Right lobe of liver (tissue), 4 donors: ENCODE measurements at regions not wholly inside any gene's neighbourhood (a gene's known extent, or its start where the extent isn't known, plus 50 kb on each side); places are given as distances from the start of the nearest gene placed in this dataset.

ENCODE experiments used
- CTCF ChIP-seq, 4 donors: fragments of 200-600 bp in 3 of 4; fragments of 450-650 bp in 1 of 4; IDR thresholded peaks; one replicate each; pipeline versions ENCODE4 v1.5.1 to v1.8.0; 2016 to 2022; ENCODE audit warnings: antibody characterized with exemption in 4 of 4, mild to moderate bottlenecking in 2 of 4
- POLR2A ChIP-seq: fragments of 450-650 bp; IDR thresholded peaks from one replicate; pipeline ENCODE4 v1.6.1; 2017; ENCODE audit warnings: antibody characterized with exemption, mild to moderate bottlenecking
- donor health status: DM: no; HTN: no; CAD: no.
- donor health status: DM: no; HTN: no; CAD: no.
- donor health status: DM: no; HTN: yes; CAD: no.

- TF ChIP-seq CTCF (IDR thresholded peaks at IDR 0.05) = no peak
- TF ChIP-seq POLR2A = no peak
Observed at GRCh38 chr4:122517345-122517744, 60.8 kb upstream of the IL2 start.
